Panc1 (cell line): ENCODE measurements at regions not wholly inside any gene's neighbourhood (a gene's known extent, or its start where the extent isn't known, plus 50 kb on each side); places are given as distances from the start of the nearest gene placed in this dataset.

Experiments
- ATAC-seq: fragments of 200-7000 bp; cut with Tn5 transposase; 2 replicates; pipeline ENCODE4 v1.9.1; 2020; ENCODE audit warnings: mild to moderate bottlenecking, moderate library complexity
- BruUV-seq: library from RNA; stranded (reverse); fragments of 400-500 nt; replicated peaks from 2 replicates; lab custom pipeline; 2021; lab: Mats Ljungman, UMichigan
- CTCF ChIA-PET: fragments of 300-600 bp; sonication (Branson Sonifier 250); formaldehyde crosslinking; loops from one replicate; lab custom pipeline; 2022; ENCODE audit warnings: antibody characterized with exemption; lab: Charles Lee
- POLR2A ChIA-PET: fragments of 300-600 bp; sonication (Branson Sonifier 250); formaldehyde crosslinking; loops from one replicate; lab custom pipeline; 2022; ENCODE audit warnings: antibody characterized with exemption; lab: Charles Lee
- DNase-seq: peaks from one replicate; pipeline ENCODE4 v3.0.0-alpha.2; 2010; ENCODE audit warnings: low read depth, low spot score
- H3K27ac ChIP-seq: 2 replicates; pipeline ENCODE4 v1.5.1; 2011; ENCODE audit warnings: mild to moderate bottlenecking, low read length, inconsistent platforms
- H3K27me3 ChIP-seq: fragments of 200-500 bp; sonication (Bioruptor generic); 2 replicates; pipeline ENCODE4 v1.6.0; 2014; ENCODE audit warnings: low read length, inconsistent platforms; ENCODE audit not compliant: control insufficient read depth, insufficient read depth
- H3K36me3 ChIP-seq: fragments of 200-500 bp; sonication (Bioruptor generic); 2 replicates; pipeline ENCODE4 v1.5.1; 2014; ENCODE audit warnings: inconsistent platforms, mild to moderate bottlenecking, low read length, moderate library complexity; ENCODE audit not compliant: control insufficient read depth, insufficient read depth
- H3K4me1 ChIP-seq: 2 replicates; pipeline ENCODE4 v1.5.1; 2011; ENCODE audit warnings: inconsistent platforms, mild to moderate bottlenecking, low read length, moderate library complexity; ENCODE audit not compliant: control insufficient read depth, insufficient read depth
- H3K4me3 ChIP-seq, 2 experiments: 2 replicates each; pipeline ENCODE4 v1.5.1; 2011 to 2012; ENCODE audit warnings: low read depth in 2 of 2, low read length in 2 of 2, mild to moderate bottlenecking in 2 of 2, inconsistent platforms in 1 of 2, moderate library complexity in 1 of 2
- H3K9me3 ChIP-seq: fragments of 200-500 bp; sonication (Bioruptor generic); 2 replicates; pipeline ENCODE4 v1.5.1; 2014; ENCODE audit warnings: low read depth, mild to moderate bottlenecking, inconsistent platforms, low read length, moderate library complexity; ENCODE audit not compliant: control insufficient read depth, insufficient read depth
- POLR2AphosphoS5 ChIP-seq: IDR thresholded peaks from 2 replicates; pipeline ENCODE4 v1.6.1; 2012; ENCODE audit warnings: mild to moderate bottlenecking, low read depth, low read length, moderate library complexity
- REST ChIP-seq, 2 experiments: IDR thresholded peaks; 2 replicates each; pipeline ENCODE4 v1.6.1; 2011 to 2012; ENCODE audit warnings: low read depth in 2 of 2, control low read depth in 1 of 2, low read length in 1 of 2, mild to moderate bottlenecking in 1 of 2, moderate library complexity in 1 of 2; ENCODE audit not compliant: insufficient read depth in 1 of 2
- SIN3A ChIP-seq: IDR thresholded peaks from 2 replicates; pipeline ENCODE4 v1.6.1; 2012; ENCODE audit warnings: low read depth, mild to moderate bottlenecking, low read length, moderate library complexity, borderline replicate concordance; ENCODE audit not compliant: insufficient read depth
- TCF7L2 ChIP-seq: IDR thresholded peaks from 2 replicates; pipeline ENCODE4 v1.6.1; 2011; ENCODE audit warnings: mild to moderate bottlenecking, low read depth, low read length, inconsistent platforms
- in situ Hi-C: cut with HindIII; loops from 2 replicates; pipeline ENCODE4 v1.10.0; 2016; ENCODE audit warnings: low sequenced_read_pairs, low pct_unique_long_range_greater_than_20kb
- intact Hi-C: fragments of 100-400 bp; cut with micrococcal nuclease; formaldehyde crosslinking; loops from one replicate; pipeline ENCODE4 v1.10.0; 2022; ENCODE audit not compliant: unreplicated experiment
- TF ChIP-seq, protein P1 (sequence below): fragments of 450-650 bp; IDR thresholded peaks from 2 replicates; pipeline ENCODE4 v1.5.1; 2017; ENCODE audit warnings: mild to moderate bottlenecking

GRCh38 chr6:98759459-98759858, 74.9 kb upstream of the POU3F2 start:
- Histone ChIP-seq H3K4me1 (no peaks in the 10 kb centered on the region), H3K36me3 (no peaks in the 10 kb centered on the region), H3K9me3 (no peaks in the 10 kb centered on the region), H3K4me3 (no peak overlapping the region), H3K27me3 (no peaks in the 10 kb centered on the region), H3K27ac (no peak overlapping the region)
- ChIA-PET CTCF (no interaction called here), POLR2A (no interaction called here)
- no TSS peak for BruUV-seq
- intact Hi-C loops: no loop called here
- ATAC-seq (no peak), DNase-seq (no peak)
- in situ Hi-C loops: no loop called here
- TF ChIP-seq SIN3A (no peak), TCF7L2 (no peak), REST (IDR thresholded peaks at IDR 0.05; ENCODE audit: insufficient read depth in 1 of 2, low read depth in 2 of 2, low read length in 1 of 2) (no peak), POLR2AphosphoS5 (no peak)
- TF ChIP-seq, protein P1, sequence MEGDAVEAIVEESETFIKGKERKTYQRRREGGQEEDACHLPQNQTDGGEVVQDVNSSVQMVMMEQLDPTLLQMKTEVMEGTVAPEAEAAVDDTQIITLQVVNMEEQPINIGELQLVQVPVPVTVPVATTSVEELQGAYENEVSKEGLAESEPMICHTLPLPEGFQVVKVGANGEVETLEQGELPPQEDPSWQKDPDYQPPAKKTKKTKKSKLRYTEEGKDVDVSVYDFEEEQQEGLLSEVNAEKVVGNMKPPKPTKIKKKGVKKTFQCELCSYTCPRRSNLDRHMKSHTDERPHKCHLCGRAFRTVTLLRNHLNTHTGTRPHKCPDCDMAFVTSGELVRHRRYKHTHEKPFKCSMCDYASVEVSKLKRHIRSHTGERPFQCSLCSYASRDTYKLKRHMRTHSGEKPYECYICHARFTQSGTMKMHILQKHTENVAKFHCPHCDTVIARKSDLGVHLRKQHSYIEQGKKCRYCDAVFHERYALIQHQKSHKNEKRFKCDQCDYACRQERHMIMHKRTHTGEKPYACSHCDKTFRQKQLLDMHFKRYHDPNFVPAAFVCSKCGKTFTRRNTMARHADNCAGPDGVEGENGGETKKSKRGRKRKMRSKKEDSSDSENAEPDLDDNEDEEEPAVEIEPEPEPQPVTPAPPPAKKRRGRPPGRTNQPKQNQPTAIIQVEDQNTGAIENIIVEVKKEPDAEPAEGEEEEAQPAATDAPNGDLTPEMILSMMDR: no peak

DNA sequence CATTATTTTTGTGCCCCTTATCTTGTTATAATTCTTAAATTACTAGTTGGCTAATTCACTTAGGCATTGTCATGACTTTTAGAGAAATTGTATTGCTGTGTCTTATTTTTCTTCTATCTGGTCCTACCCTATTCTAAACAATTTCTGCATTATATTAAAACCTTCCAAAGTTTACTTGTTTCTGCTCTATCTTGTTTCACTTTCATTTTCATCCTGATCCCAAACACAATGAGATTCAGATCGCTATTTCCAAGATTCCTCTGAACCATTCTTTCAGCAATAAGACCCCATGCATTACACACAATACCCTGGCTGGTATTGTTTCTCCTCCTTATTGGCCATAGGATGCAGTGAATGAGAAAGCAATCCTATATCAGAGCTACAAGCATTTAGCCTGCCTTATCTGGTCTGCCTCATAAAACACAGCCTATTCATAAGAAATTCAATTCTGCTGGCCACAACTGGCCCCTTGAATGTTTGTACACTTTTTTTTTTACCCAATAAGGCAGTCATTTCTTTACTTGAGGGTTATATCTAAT, 69.9 kb upstream of the POU3F2 start:
- Histone ChIP-seq H3K27me3 (no peaks in the 10 kb centered on the region), H3K4me3 (peak overlapping the region; percentile 7 to 24; a peak in 1 of 4 replicates), H3K36me3 (no peaks in the 10 kb centered on the region), H3K4me1 (no peaks in the 10 kb centered on the region), H3K27ac (no peak overlapping the region), H3K9me3 (no peaks in the 10 kb centered on the region)
- ATAC-seq: no peak
- CTCF ChIA-PET: no interaction called here
- no TSS peak for BruUV-seq
- POLR2A ChIA-PET: no interaction called here
- DNase-seq: no peak
- in situ Hi-C loops: no loop called here
- no peak for TF ChIP-seq REST (IDR thresholded peaks at IDR 0.05; ENCODE audit: insufficient read depth in 1 of 2, low read depth in 2 of 2, low read length in 1 of 2)
- TF ChIP-seq, protein P1: no peak
- TF ChIP-seq TCF7L2: no peak
- TF ChIP-seq SIN3A: no peak
- no peak for TF ChIP-seq POLR2AphosphoS5
- intact Hi-C loops: no loop called here
